GM19372 (cell line): ENCODE measurements at regions not wholly inside any gene's neighbourhood (a gene's known extent, or its start where the extent isn't known, plus 50 kb on each side); places are given as distances from the start of the nearest gene placed in this dataset.

Experiments
- ATAC-seq: cut with Tn5 transposase; IDR thresholded peaks from one replicate; pipeline ENCODE4 v1.9.1; 2021; ENCODE audit warnings: mild to moderate bottlenecking, low read depth, moderate library complexity; ENCODE audit not compliant: unreplicated experiment

- no peak for ATAC-seq
Observed at GRCh38 chr5:56471707-56472106, 238.6 kb upstream of the ANKRD55 start.

GRCh38 chr5:56470007-56470406 lies 236.9 kb upstream of the ANKRD55 start:
- ATAC-seq, result no peak

GRCh38 chr5:56468277-56468676 lies 235.1 kb upstream of the ANKRD55 start:
- ATAC-seq, result no peak

GRCh38 chr5:56467176-56467717 lies 234.1 kb upstream of the ANKRD55 start:
- ATAC-seq, result no peak

GRCh38 chr5:56466136-56466816 lies 233.1 kb upstream of the ANKRD55 start:
- ATAC-seq, result no peak

GRCh38 chr5:56465769-56466135 lies 232.6 kb upstream of the ANKRD55 start:
- ATAC-seq, result no peak

- ATAC-seq, result no peak
Observed at GRCh38 chr5:56464935-56465768, 232.0 kb upstream of the ANKRD55 start.

- ATAC-seq, result no peak
Observed at GRCh38 chr5:56463944-56464571, 230.9 kb upstream of the ANKRD55 start.

GRCh38 chr5:56461584-56461983 lies 228.5 kb upstream of the ANKRD55 start:
- ATAC-seq, result no peak

GRCh38 chr5:56460681-56461191 lies 227.6 kb upstream of the ANKRD55 start:
- ATAC-seq, result no peak

GRCh38 chr5:56460195-56460546 lies 227.0 kb upstream of the ANKRD55 start:
- ATAC-seq, result no peak

- no peak for ATAC-seq
Observed at GRCh38 chr5:56459394-56460194, 226.5 kb upstream of the ANKRD55 start.

- ATAC-seq, result no peak
Observed at GRCh38 chr5:56457887-56458812, 225.0 kb upstream of the ANKRD55 start.

- ATAC-seq, result no peak
Observed at GRCh38 chr5:56456002-56456401, 222.9 kb upstream of the ANKRD55 start.

- ATAC-seq, result no peak
Observed at GRCh38 chr5:56455417-56455816, 222.3 kb upstream of the ANKRD55 start.

- no peak for ATAC-seq
Observed at GRCh38 chr5:56454219-56454862, 221.2 kb upstream of the ANKRD55 start.

- ATAC-seq, result no peak
Observed at GRCh38 chr5:56451742-56452141, 218.6 kb upstream of the ANKRD55 start.

- no peak for ATAC-seq
Observed at GRCh38 chr5:56450766-56451165, 217.6 kb upstream of the ANKRD55 start.
